Keratinocyte (primary cell): ENCODE measurements at regions not wholly inside any gene's neighbourhood (a gene's known extent, or its start where the extent isn't known, plus 50 kb on each side); places are given as distances from the start of the nearest gene placed in this dataset.

ENCODE experiments used
- DNase-seq: peaks from one replicate; pipeline ENCODE4 v3.0.0-alpha.2; 2011; ENCODE audit warnings: low read depth, missing footprints, low spot score
- FAIRE-seq: peaks from 2 replicates; lab custom pipeline; 2011; peaks lifted over from hg19 to GRCh38; lab: Jason Lieb, UNC
- H2AFZ ChIP-seq: 2 replicates; pipeline ENCODE4 v1.6.0; 2012; ENCODE audit warnings: low read length, control low read depth, inconsistent platforms; ENCODE audit not compliant: control insufficient read depth
- H3K27ac ChIP-seq: 2 replicates; pipeline ENCODE4 v1.5.1; 2011; ENCODE audit warnings: low read length; ENCODE audit not compliant: control insufficient read depth, insufficient read depth
- H3K27me3 ChIP-seq: 3 replicates; pipeline ENCODE4 v1.6.0; 2011; ENCODE audit warnings: low read length; ENCODE audit not compliant: control insufficient read depth, insufficient read depth; ENCODE audit errors: extremely low read depth
- H3K36me3 ChIP-seq, 2 experiments: 2 replicates in 1 of 2; 3 replicates in 1 of 2; pipeline ENCODE4 v1.5.1; 2011; ENCODE audit warnings: low read length in 2 of 2, mild to moderate bottlenecking in 1 of 2; ENCODE audit not compliant: control insufficient read depth in 2 of 2, insufficient read depth in 2 of 2; ENCODE audit errors: extremely low read depth in 1 of 2
- H3K4me1 ChIP-seq: 3 replicates; pipeline ENCODE4 v1.5.1; 2011; ENCODE audit warnings: low read length; ENCODE audit not compliant: control insufficient read depth, insufficient read depth; ENCODE audit errors: extremely low read depth
- H3K4me2 ChIP-seq: 3 replicates; pipeline ENCODE4 v1.6.0; 2011; ENCODE audit warnings: low read depth, low read length; ENCODE audit not compliant: control insufficient read depth, insufficient read depth; ENCODE audit errors: extremely low read depth
- H3K4me3 ChIP-seq, 3 experiments: fragments of 200-600 bp in 1 of 3; sonication (generic) in 1 of 3; 2 replicates in 2 of 3; 3 replicates in 1 of 3; pipeline ENCODE4 v1.5.1; 2011 to 2016; ENCODE audit warnings: low read length in 3 of 3, mild to moderate bottlenecking in 3 of 3, control low read depth in 2 of 3, inconsistent platforms in 1 of 3, low read depth in 1 of 3, mixed read lengths in 1 of 3, mixed run types in 1 of 3, moderate library complexity in 1 of 3; ENCODE audit not compliant: control insufficient read depth in 2 of 3, insufficient read depth in 2 of 3; ENCODE audit errors: extremely low read depth in 1 of 3
- H3K79me2 ChIP-seq: 2 replicates; pipeline ENCODE4 v1.6.0; 2012; ENCODE audit warnings: low read length; ENCODE audit not compliant: control insufficient read depth, insufficient read depth
- H3K9ac ChIP-seq: 3 replicates; pipeline ENCODE4 v1.6.0; 2011; ENCODE audit warnings: low read length; ENCODE audit not compliant: control insufficient read depth, insufficient read depth; ENCODE audit errors: extremely low read depth
- H3K9me1 ChIP-seq: 3 replicates; pipeline ENCODE4 v1.6.0; 2011; ENCODE audit warnings: low read length; ENCODE audit not compliant: control insufficient read depth, insufficient read depth; ENCODE audit errors: extremely low read depth
- H3K9me3 ChIP-seq: 2 replicates; pipeline ENCODE4 v1.5.1; 2012; ENCODE audit warnings: low read depth, low read length; ENCODE audit not compliant: control insufficient read depth
- H4K20me1 ChIP-seq: 3 replicates; pipeline ENCODE4 v1.6.0; 2011; ENCODE audit warnings: low read length; ENCODE audit not compliant: control insufficient read depth, insufficient read depth; ENCODE audit errors: extremely low read depth
- EZH2 ChIP-seq: IDR thresholded peaks from one replicate; pipeline ENCODE4 v1.6.1; 2012; ENCODE audit warnings: inconsistent platforms, mild to moderate bottlenecking, low read length, moderate library complexity
- dilution Hi-C: fragments of 300-500 bp; cut with MboI; formaldehyde crosslinking; loops from one replicate; pipeline ENCODE4 v1.7.0; 2020; ENCODE audit warnings: low sequenced_read_pairs; ENCODE audit not compliant: extremely low pct_ligation_motif_present
- TF ChIP-seq, protein P1 (sequence below), 3 experiments: IDR thresholded peaks in 1 of 3; conservative IDR thresholded peaks in 1 of 3; optimal IDR thresholded peaks in 1 of 3; 2 replicates in 2 of 3; 3 replicates in 1 of 3; pipeline versions ENCODE3 to v1.5.1; 2011; ENCODE audit warnings: low read length in 3 of 3, mild to moderate bottlenecking in 3 of 3, moderate library complexity in 2 of 3, control low read depth in 1 of 3, inconsistent platforms in 1 of 3; ENCODE audit not compliant: insufficient read depth in 2 of 3; ENCODE audit errors: extremely low read depth in 1 of 3

DNA sequence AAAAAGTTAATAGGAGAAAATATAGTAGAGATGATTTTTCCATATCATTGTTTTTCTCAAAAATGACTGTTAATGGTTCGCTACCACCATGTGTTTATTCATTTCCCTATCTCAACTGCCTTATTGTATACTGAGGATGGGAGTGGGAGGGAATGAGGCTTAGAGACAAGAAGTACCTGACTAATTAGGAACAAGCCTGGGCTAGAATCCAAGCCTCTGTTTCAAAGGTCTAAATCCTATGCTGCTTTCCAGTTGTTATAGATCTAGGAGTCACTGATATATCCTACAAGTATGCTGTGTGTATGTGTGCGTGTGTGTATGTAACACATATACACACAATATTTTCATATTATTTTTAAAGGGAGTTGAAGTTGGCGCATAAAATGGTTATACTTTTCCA lies 465.9 kb downstream of the EPHA4 start:
- no peak for DNase-seq
- Histone ChIP-seq H4K20me1 (no peaks in the 10 kb centered on the region), H3K4me3 (no peak overlapping the region), H3K9ac (no peak overlapping the region), H3K9me1 (no peaks in the 10 kb centered on the region), H3K36me3 (no peaks in the 10 kb centered on the region), H3K4me2 (no peak overlapping the region), H2AFZ (no peak overlapping the region), H3K27me3 (no peaks in the 10 kb centered on the region), H3K9me3 (no peaks in the 10 kb centered on the region), H3K27ac (no peak overlapping the region), H3K4me1 (peaks cover 34% of the 10 kb centered on the region), H3K79me2 (no peaks in the 10 kb centered on the region)
- dilution Hi-C loops = no loop called here
- FAIRE-seq = peak; percentile 86
- TF ChIP-seq EZH2 = no peak
- TF ChIP-seq, protein P1, sequence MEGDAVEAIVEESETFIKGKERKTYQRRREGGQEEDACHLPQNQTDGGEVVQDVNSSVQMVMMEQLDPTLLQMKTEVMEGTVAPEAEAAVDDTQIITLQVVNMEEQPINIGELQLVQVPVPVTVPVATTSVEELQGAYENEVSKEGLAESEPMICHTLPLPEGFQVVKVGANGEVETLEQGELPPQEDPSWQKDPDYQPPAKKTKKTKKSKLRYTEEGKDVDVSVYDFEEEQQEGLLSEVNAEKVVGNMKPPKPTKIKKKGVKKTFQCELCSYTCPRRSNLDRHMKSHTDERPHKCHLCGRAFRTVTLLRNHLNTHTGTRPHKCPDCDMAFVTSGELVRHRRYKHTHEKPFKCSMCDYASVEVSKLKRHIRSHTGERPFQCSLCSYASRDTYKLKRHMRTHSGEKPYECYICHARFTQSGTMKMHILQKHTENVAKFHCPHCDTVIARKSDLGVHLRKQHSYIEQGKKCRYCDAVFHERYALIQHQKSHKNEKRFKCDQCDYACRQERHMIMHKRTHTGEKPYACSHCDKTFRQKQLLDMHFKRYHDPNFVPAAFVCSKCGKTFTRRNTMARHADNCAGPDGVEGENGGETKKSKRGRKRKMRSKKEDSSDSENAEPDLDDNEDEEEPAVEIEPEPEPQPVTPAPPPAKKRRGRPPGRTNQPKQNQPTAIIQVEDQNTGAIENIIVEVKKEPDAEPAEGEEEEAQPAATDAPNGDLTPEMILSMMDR (optimal IDR thresholded peaks at IDR 0.05 in 1 of 3, IDR thresholded peaks at IDR 0.05 in 1 of 3, conservative IDR thresholded peaks at IDR 0.05 in 1 of 3; ENCODE audit: extremely low read depth in 1 of 3, insufficient read depth in 2 of 3, low read length in 3 of 3) = no peak

DNA sequence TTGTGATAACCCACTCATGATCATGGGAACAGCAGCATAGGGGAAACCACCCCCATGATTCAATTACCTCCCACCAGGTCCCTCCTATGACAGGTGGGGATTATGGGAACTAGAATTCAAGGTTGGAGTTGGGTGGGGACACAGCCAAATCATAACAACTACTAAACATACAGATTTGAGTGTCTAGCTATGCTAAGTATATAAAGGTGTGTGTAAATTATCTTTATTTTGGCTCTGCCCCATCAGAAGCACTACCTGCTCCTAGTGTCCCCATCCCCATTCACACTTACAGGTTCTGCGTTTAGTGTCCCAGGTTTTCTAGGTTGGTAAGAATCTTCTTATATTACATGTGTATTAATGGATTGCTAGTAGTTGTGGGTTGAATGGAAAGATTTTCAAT lies 464.7 kb downstream of the EPHA4 start:
- no peak overlapping the region for H3K4me3 ChIP-seq
- DNase-seq = no peak
- H3K79me2 ChIP-seq = no peaks in the 10 kb centered on the region
- H3K9ac ChIP-seq = no peak overlapping the region
- H3K9me3 ChIP-seq = no peaks in the 10 kb centered on the region
- no peaks in the 10 kb centered on the region for H4K20me1 ChIP-seq
- no peaks in the 10 kb centered on the region for H3K9me1 ChIP-seq
- no peak for TF ChIP-seq EZH2
- TF ChIP-seq, protein P1 (optimal IDR thresholded peaks at IDR 0.05 in 1 of 3, IDR thresholded peaks at IDR 0.05 in 1 of 3, conservative IDR thresholded peaks at IDR 0.05 in 1 of 3; ENCODE audit: extremely low read depth in 1 of 3, insufficient read depth in 2 of 3, low read length in 3 of 3) = no peak
- peaks cover 40% of the 10 kb centered on the region for H3K4me1 ChIP-seq
- dilution Hi-C loops = no loop called here
- H3K27me3 ChIP-seq = no peaks in the 10 kb centered on the region
- no peak overlapping the region for H3K4me2 ChIP-seq
- no peaks in the 10 kb centered on the region for H3K36me3 ChIP-seq
- H2AFZ ChIP-seq = no peak overlapping the region
- H3K27ac ChIP-seq = no peak overlapping the region
- FAIRE-seq = no peak
